Fibroblast of mammary gland (primary cell): ENCODE measurements at regions not wholly inside any gene's neighbourhood (a gene's known extent, or its start where the extent isn't known, plus 50 kb on each side); places are given as distances from the start of the nearest gene placed in this dataset.

Experiments
- DNase-seq: peaks from one replicate; pipeline ENCODE4 v3.0.0-alpha.2; 2010; ENCODE audit warnings: low read depth
- H3K4me3 ChIP-seq: 2 replicates; pipeline ENCODE4 v1.5.1; 2011; ENCODE audit warnings: low read depth, mild to moderate bottlenecking, low read length, moderate library complexity; ENCODE audit not compliant: control insufficient read depth
- TF ChIP-seq, protein P1 (sequence below): conservative IDR thresholded peaks from 2 replicates; pipeline ENCODE4 v1.5.1; 2011; ENCODE audit warnings: low read depth, low read length, inconsistent platforms; ENCODE audit not compliant: control insufficient read depth, insufficient read depth

DNA sequence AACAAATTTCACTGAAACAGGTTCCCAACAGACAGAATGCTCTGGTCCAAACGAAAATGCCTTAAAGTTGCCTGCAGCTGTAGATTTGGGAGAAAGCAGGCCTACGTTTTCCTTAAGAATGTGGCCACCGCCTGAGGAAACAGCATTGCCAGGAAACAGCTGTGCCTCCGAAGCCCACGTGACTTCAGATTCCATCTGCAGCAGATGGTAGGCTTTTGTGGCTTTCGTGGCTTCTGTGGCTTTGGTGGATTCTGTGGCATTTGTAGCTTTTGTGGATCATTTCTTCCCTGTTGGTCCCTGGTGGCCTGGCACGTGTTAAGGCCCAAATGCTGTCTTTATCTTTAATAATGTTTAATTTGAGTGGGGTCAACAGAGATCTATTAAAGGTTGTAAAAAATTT, 222.9 kb downstream of the TTLL2 start:
- TF ChIP-seq, protein P1, sequence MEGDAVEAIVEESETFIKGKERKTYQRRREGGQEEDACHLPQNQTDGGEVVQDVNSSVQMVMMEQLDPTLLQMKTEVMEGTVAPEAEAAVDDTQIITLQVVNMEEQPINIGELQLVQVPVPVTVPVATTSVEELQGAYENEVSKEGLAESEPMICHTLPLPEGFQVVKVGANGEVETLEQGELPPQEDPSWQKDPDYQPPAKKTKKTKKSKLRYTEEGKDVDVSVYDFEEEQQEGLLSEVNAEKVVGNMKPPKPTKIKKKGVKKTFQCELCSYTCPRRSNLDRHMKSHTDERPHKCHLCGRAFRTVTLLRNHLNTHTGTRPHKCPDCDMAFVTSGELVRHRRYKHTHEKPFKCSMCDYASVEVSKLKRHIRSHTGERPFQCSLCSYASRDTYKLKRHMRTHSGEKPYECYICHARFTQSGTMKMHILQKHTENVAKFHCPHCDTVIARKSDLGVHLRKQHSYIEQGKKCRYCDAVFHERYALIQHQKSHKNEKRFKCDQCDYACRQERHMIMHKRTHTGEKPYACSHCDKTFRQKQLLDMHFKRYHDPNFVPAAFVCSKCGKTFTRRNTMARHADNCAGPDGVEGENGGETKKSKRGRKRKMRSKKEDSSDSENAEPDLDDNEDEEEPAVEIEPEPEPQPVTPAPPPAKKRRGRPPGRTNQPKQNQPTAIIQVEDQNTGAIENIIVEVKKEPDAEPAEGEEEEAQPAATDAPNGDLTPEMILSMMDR, result no peak
- DNase-seq, result no peak
- H3K4me3 ChIP-seq, result no peak overlapping the region

DNA sequence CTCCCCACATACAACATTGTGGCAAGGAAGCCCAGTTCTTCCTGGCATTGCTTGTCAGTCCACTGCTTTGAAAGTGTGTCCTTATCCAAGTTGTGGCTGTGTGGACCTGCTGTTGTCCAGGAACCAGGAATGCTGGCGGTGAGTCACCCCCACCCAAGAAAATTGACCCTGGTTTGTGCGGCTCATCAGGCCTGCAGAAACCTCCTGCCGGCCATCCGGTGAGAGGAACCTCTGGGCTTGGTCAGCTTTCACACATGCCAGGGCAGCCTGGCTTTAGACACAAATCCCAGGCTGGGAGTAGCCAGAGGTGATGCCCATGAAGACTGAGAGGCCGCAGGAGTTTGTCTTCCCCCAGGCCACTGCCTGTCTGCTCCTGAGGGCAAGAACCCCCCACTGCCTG, 223.6 kb downstream of the TTLL2 start:
- TF ChIP-seq, protein P1, result no peak
- DNase-seq, result no peak
- no peak overlapping the region for H3K4me3 ChIP-seq

DNA sequence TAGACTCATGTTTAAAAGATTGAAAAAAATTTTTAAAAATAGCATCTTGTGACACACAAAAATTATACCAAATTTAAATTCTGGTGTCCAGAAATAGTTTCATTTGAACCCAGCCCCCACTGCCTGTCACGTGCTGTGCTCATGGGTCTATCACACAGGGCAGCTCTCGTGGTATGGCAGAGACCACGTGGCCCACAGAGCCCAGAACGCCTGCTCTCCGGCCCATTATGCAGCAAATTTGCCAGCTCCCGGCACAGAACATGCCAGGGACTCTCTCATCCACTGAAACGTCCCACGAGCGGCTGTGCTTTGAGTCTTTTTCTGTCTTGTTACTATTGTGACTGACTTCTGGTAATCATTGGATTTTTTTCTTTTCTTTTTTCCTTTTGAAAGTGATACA, 224.3 kb downstream of the TTLL2 start:
- TF ChIP-seq, protein P1, result no peak
- no peak for DNase-seq
- no peak overlapping the region for H3K4me3 ChIP-seq

DNA sequence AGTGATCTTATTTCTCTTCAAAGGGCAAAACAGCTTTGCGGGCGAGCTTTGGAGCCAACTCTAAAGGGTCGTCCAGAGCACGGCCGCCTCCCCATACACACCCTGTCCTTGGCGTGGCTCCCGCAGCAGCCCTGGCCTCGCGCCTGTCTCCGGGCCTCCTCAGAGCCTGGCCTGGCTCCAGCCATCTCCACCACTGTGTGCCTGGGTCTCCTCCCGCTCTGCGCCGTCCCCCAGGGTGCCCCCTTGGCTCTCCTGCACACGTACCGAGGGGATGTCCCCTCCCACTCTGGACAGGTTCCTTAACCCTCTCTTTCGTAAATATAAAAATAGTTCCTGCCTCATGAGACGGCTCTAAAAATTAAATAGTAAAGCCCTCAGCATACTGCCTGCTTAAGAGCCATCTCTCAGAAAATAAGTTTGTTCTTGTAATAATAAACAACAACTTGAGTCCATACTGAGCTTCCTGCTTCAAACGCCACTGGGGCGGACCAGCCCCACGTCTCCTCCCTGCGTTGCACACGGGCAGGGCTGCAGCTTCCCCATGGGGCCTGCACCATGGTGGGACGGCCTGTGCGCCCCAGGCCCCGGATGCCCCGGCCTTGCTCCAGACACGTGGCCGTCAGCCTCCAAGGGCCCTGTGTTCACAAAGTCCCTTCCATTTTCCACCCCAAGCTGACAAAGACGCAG, 226.2 kb downstream of the TTLL2 start:
- no peak overlapping the region for H3K4me3 ChIP-seq
- no peak for DNase-seq
- TF ChIP-seq, protein P1, result no peak

DNA sequence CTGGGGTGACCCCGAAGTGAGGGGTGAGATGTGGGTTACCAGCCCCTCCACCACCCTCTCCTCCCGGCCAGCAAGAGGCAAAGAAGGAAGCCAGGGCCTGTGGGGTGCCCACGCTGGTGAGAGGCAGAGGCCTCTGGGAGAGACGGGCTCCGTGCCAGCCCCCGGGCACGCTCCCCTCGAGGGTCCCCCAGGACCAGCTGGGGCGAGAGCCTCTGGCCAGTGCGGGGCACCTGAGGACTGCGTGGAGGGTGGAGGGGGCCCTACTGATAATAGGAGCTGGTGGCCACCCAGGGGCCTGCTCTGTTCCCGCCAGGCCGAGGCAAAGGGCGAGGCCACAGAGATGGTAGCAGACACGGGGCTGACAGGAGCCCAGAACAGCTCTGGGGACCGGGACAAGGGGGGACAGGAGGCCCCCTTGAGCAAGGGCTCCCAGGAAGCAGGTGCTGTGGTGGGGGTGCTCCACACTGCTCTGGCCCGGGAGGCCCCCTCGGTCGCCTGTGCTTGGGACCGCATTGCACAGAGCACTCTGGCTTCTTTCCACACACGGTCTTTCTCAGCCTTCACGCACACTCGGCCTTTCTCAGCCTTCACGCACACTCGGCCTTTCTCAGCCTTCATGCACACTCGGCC, 226.9 kb downstream of the TTLL2 start:
- H3K4me3 ChIP-seq, result no peak overlapping the region
- no peak for DNase-seq
- TF ChIP-seq, protein P1, result no peak

DNA sequence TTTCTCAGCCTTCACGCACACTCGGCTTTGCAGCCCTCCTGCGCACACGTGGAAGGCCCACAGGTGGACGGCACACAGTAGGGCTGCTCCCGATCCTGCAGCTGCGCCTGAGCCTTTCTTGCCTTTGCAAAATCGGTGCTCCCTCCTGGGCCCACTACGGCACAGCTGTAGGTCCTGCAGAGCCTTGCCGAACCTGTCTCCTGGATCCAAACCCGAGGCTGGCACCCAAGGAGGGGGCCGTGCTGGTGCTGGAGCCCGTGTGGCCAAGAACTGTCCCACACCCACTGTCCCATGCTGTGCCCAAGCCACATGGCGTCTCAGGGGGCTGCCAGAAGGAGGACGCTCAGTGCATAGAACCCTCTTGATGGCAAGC, 227.4 kb downstream of the TTLL2 start:
- no peak for DNase-seq

More for the DNA sequence above, 227.4 kb downstream of the TTLL2 start:
- no peak overlapping the region for H3K4me3 ChIP-seq
- TF ChIP-seq, protein P1, result no peak
